Activated CD4-positive, alpha-beta T cell treated with anti-CD3 and anti-CD28 coated beads for 48 hours (primary cell): ENCODE measurements at regions not wholly inside any gene's neighbourhood (a gene's known extent, or its start where the extent isn't known, plus 50 kb on each side); places are given as distances from the start of the nearest gene placed in this dataset.
"Not testable (repeated sequence)": the region's sequence is repeated elsewhere in the genome, so short reads cannot be mapped to it uniquely, and the experiment has no call there.

Experiments
- DNase-seq: peaks from one replicate; pipeline ENCODE4 v3.0.0-alpha.2; 2020

GRCh38 chr16:48997081-48997615 lies 284.5 kb downstream of the CBLN1 start:
- DNase-seq = no peak

GRCh38 chr16:48978501-48978900 lies 303.1 kb downstream of the CBLN1 start:
- DNase-seq = no peak

- DNase-seq = no peak
These were observed 309.4 kb downstream of the CBLN1 start for GRCh38 chr16:48972236-48972635.

DNA sequence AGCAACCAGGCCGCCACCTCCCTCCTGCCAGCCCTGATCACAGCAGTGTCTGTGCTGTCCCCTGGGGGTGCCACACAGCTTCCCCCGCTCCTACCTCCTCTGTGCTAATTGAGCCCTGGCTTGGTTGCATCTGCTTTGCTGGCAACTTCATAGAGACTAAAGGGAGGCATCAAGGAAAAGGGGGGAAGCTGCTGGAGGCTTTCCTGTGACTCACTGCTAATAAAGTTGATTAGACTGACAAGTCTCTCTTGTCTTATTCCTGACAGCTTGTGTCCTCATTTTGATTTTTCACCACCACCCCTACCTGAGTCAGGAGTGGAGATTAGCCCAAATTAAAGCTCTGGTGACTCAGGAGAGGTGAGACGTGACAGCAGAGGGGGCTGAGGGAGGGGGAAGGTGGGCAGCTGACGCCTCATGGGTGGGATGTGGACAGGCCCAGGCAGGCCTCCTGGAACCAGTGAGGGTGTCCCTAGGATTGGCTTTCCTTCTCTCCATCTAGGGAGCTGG lies 310.0 kb downstream of the CBLN1 start:
- no peak for DNase-seq

GRCh38 chr16:48970216-48970615 lies 311.4 kb downstream of the CBLN1 start:
- DNase-seq = no peak

DNA sequence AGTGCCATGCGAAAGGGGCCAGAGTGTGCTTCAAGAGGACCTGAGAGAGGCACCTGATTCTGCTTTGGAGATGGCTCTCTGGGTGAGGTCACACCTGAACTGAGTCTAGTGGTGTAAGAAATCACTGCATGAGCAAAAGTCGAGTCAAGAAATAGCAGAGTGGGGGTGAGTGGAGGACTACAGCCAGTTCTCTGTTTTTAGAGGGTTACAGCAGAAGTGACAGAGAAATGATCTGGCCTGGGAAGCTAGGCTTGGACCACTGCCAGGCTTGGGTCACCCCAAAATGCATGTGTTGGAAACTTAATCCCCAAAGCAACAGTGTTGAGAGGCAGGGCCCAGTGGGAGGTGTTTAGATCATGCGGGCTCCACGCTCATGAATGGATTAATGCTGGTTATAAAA lies 312.0 kb downstream of the CBLN1 start:
- no peak for DNase-seq

GRCh38 chr16:48965386-48965785 lies 316.3 kb downstream of the CBLN1 start:
- no peak for DNase-seq

GRCh38 chr16:48963901-48964615 lies 317.6 kb downstream of the CBLN1 start:
- no peak for DNase-seq

DNA sequence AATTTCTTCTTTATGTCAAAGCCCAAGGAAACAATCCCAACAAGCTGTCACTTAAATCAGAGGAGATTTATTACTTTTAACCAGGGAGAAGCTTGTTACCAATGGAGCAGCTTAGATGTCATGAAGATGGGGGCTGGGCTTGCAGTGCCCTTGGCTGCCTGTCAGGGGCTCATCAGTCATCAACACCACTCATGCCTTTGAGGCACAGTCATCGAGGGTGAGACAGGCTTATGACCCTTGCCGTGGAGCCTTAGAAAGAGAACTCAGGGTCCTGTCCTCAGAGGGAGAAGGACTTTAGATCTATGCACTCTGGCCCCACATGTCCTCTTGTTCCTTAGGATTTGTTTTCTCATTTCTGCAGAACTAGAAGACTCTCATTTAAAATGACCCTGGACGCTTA lies 318.3 kb downstream of the CBLN1 start:
- DNase-seq = no peak

DNA sequence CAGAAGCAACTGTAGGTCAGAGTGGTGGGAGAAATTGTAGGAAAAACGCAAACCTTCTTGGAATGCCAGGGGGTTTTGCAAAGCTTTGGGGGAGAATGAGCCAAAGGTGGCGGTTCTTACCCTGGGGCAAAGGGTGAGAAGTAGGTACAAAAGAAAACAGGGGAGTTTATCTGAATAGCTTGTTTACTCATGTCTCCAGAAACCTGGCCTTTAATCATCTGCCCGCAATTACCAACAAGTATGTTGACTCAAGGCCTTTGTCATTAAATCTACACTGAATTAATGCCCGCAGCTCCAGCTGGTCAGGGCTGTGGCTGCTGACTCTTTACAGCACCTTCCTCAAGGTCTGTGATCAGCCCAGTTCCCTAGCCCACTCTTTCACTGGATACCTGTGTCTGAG lies 320.1 kb downstream of the CBLN1 start:
- no peak for DNase-seq

DNA sequence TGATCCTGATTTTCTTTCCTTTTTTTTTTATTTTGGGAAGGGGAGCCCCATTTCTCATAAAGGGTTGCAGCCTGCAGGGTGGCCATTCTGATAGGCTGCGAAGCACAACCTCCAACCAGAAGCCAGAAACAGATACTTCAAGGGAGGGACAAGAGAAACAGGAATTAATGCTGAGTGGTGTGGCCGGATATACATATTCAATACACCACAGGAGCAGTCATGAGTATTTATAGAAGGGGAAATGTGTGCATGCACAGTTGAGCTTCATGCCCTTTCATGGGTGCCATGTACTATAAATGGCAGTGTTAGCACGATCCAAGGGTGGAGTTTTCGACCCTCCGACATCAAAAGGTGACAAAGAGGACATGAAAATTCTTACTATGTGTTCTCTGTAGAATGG lies 320.8 kb downstream of the CBLN1 start:
- no peak for DNase-seq

DNA sequence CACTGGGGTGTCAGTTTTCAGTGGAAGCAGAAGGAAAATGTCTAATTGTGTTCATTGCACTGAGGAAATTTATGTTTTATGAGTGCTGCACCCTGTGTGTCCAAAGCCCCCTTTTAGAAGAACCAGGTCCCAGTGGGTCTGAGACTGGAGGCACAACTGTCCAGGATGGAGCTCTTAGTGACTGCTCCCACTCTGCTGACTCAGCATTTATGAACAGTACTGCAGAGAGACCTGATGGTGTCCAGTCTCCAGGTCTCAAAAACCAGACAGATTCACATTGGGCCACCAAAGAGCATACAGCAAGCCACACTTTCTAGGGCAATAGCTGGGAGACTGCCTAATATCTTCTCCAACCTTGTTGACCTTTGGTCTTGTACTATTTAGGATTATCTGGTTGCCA lies 321.9 kb downstream of the CBLN1 start:
- DNase-seq = no peak

DNA sequence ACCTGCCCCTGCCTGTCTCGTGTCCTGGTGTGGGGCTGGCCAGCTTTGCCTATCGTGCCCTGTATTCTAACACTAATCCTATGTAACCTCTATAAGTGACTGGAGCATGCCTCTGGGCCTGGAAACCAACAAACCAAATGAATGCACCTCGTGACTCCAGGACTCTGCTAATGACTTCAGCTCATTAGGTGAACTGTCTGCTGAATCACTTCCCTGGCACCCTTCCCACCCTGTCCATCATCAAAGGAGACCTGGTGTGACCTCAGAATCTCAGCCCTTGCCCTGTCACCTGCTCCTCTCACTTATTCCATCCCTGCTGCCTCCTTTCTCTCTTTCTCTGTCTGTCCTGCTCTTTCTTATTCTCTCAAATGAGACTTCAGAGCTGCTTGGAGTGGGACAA lies 322.4 kb downstream of the CBLN1 start:
- DNase-seq = no peak

GRCh38 chr16:48958681-48959080 lies 323.0 kb downstream of the CBLN1 start:
- DNase-seq = no peak

DNA sequence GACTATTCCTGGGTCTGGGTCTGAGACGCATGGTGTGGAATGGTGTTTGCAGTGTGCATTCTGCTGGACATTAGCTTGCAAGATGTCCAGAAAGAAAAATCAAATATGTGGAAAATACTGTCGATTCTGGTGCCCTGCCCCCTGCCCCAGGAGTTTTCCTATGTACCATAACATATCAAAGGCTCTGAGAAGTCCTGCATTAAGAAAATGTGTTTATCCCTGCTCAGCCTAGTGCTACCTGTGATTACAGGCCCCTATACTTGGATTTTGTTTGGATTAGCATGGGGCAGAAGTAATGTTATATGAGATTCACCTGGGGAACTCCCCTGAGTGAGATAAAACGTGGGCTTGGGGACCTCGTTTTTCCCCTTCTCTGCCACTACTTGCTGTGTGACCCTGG lies 325.0 kb downstream of the CBLN1 start:
- DNase-seq = no peak

DNA sequence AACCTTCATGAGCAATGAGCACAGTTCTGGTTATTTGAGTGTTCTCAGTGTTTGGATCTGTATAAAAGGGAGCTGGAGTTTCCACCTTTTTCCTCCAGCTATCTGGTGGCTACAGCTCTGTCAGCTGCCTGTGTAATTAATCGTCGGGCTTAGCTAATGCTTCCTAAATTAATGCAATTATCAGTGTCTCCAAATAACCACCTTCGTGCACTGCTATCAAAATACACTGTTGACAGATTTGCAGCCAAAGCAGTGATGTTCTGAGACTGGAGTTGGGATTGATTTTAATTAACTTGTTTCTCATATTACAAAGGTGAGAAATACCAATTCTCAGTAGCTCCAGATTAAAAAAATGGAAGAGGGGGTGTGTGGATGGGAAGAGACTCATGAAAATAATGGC lies 325.8 kb downstream of the CBLN1 start:
- DNase-seq = no peak

DNA sequence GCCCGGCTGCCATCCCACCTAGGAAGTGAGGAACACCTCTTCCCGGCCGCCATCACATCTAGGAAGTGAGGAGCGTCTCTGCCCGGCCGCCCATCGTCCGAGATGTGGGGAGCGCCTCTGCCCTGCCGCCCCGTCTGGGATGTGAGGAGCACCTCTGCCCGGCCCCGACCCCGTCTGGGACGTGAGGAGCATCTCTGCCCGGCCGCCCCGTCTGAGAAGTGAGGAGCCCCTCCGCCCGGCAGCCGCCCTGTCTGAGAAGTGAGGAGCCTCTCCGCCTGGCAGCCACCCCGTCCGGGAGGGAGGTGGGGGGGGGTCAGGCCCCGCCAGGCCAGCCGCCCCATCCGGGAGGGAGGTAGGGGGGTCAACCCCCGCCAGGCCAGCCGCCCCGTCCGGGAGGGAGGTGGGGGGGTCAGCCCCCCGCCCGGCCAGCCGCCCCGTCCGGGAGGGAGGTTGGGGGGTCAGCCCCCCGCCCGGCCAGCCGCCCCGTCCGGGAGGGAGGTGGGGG lies 330.0 kb downstream of the CBLN1 start:
- DNase-seq = not testable (repeated sequence)

GRCh38 chr16:48950184-48950583 lies 331.5 kb downstream of the CBLN1 start:
- DNase-seq = no peak

DNA sequence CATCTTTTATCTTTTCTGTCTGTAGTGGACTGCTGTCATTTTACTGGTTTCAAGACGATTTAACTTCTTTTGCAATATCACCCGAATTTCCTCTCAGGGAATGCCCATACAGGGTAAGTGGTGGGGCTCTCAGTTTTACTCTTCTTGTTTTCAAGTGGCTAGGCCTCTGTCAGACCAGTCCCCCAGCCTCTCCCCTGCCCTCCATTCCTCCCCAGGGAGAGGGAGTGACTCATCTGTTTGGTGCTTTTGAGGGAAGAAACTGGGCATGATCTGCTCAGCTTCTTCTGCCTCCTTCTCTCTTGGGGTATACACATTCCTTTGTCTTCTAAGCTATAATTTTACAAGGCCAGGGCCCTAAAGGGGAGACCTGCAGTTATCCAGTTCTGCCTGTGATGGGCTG lies 332.0 kb downstream of the CBLN1 start:
- DNase-seq = no peak

GRCh38 chr16:48948911-48949310 lies 332.7 kb downstream of the CBLN1 start:
- no peak for DNase-seq

DNA sequence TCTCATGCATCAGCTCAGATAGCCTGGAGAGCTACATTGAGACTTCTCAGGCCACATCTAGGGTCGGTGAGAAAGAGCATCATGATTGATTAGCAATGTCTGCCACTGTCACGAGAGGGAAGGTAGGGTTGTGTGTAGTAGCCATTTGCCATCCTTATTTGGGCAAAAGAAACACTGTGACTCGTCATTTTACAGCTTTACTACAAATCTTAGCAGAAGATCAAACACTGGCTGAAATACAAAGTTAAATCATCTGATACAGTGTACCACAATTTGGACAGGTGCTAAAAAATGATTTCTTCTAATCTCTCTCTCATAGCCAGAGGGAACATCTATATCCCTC lies 334.3 kb downstream of the CBLN1 start:
- DNase-seq = no peak

DNA sequence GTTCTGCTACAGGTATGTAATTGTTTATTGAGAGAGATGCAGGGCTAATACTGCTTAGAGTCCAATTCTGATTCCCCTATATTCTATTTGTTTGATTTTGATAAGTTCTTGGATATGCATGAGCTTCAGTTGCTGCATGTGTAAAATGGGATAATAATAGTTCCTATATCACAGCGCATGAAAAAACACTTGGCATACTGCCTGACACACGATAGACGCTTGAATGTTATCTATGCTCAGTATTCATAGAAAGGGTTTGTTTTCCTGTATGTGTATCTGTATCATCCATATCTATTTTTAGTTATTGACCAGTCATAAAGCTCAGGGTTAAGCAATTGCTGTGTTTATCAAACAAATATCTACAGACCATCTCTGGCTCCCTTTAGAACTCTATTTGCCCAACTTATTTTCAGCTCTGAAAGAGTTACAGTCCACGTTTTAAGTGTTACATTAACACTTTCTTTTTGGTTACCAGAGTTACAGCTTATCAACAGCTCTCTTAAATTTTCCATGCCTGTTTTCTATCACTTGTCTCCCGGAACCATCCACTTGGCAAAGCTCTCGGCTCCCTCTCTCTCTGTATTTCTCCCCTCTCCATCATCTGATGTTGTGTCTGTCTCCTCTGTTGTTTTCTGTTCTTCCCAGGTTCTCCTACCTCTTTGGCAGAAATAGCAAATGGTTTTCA lies 334.8 kb downstream of the CBLN1 start:
- DNase-seq = no peak

- no peak for DNase-seq
These were observed 333.0 kb upstream of the N4BP1 start for GRCh38 chr16:48942996-48943395.

DNA sequence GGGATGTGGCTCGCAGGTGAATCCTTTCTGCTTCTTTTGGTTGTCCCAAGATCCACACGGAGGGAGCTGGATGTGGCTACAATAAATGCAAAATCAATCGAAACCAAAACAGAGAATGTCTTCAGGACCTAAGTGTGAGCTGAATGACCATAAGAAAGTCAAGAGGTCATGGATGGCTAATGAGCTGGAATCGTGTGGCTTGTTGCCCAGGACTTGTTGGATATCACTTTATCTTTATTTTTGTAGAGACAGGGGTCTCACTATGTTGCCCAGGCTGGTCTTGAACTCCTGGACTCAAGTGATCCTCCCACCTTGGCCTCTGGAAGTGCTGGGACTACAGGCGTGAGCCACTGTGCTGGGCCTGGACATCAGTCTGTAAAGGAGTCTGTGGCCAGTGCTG lies 326.8 kb upstream of the N4BP1 start:
- DNase-seq = no peak
